Cardiac fibroblast (primary cell): ENCODE measurements at regions not wholly inside any gene's neighbourhood (a gene's known extent, or its start where the extent isn't known, plus 50 kb on each side); places are given as distances from the start of the nearest gene placed in this dataset.
A peak's percentile ranks its signal among the peaks of the same experiment; 100 is the strongest.

ENCODE experiments used
- DNase-seq, 2 donors: peaks; one replicate each; pipeline versions ENCODE4 v3.0.0 to v3.0.0-alpha.2; 2010; ENCODE audit warnings: low read depth in 2 of 2
- H3K4me3 ChIP-seq, 2 donors: replicated peaks in 1 of 2; 1 replicate in 1 of 2; 2 replicates in 1 of 2; pipeline ENCODE4 v1.5.1; 2011; ENCODE audit warnings: low read depth in 2 of 2, low read length in 2 of 2, mild to moderate bottlenecking in 2 of 2, moderate library complexity in 1 of 2
- CTCF ChIP-seq: IDR thresholded peaks from one replicate; pipeline ENCODE4 v1.5.1; 2011; ENCODE audit warnings: low read depth, mild to moderate bottlenecking, low read length, inconsistent platforms

DNA sequence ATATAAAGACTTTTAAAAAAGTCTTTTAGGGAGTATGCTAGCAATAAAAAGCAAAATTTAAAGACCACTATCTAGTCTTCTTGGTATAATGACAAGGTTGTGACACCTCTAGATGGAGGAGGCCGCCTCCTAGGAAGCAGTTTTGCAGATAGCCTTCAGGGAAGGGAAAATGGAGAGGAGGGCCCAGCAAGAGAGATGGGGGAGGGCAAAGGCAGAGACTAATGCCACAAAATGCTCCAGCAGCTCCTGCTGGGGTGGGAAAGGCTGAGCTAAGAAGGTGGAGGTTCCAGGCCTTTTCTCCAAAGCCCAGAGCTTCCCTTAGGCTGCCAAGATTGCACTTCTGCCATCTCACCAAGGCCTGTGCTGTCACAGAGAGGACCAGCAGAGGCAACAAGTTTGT is 153.9 kb upstream of the THSD7B start:
- DNase-seq, result no peak
- H3K4me3 ChIP-seq, result no peak overlapping the region
- no peak for TF ChIP-seq CTCF

- TF ChIP-seq CTCF, result no peak
- peak in 1 of 2 donors; percentile 17 for DNase-seq
- H3K4me3 ChIP-seq, result no peak overlapping the region
Observed at GRCh38 chr2:136582628-136583205, 182.6 kb upstream of the THSD7B start.

DNA sequence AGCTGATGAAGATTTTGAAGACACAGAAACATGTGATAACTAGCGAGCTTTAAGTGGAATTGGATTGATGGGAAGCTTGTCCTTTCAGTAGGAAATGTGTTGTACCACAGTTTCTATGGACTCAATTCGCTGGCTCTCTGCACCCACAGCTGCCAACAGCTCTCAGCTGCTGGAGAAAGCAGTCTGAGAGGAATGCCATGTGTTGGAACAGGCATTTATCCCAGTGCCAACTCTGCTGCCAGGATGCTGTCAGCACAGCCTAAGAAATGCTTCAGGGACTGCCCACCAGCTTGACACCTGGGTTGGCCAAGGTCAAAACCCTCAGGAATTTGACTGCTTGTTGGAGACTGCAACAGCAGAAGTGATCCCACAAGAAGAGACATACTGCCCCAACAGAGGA is 193.0 kb upstream of the THSD7B start:
- TF ChIP-seq CTCF, result no peak
- H3K4me3 ChIP-seq, result no peak overlapping the region
- no peak for DNase-seq

DNA sequence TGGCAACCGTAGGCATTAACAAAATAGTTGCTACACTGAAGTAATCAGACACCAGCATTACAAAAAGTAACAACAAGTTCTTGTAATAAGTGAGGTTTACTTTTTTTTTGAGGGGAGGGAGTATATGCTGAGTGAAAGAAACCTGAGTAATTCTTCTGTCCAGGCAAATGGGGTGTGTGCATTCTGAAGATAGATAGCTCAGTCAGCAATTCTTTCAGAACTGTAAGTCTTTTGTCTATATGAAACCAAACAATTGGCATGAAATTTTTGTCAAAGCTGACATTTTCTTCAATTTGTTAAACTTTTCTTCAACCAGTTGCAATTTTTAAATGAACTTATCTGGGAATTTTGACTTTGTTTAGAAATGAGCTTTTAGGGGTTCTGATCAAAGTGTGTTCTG is 208.1 kb upstream of the THSD7B start:
- no peak overlapping the region for H3K4me3 ChIP-seq
- TF ChIP-seq CTCF, result no peak
- DNase-seq, result no peak

DNA sequence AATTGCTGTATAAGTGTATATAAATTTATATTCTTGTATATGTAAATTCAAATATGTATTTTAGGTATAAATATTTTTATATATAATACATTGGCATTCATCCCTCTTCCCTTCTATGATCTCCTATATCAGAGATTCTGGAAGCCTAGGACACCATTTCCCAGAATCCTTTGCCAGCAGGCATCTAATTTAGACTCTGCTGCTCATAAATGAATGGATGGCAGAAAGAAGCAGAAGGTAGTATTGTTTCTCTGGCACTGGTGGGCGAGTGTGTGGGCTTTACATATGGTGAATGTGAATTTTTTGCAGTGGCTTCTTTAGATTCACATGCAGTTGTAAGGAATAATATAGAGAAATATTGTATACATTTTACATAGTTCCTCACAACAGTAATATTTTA is 215.2 kb upstream of the THSD7B start:
- TF ChIP-seq CTCF, result no peak
- DNase-seq, result no peak
- H3K4me3 ChIP-seq, result no peak overlapping the region

- no peak for DNase-seq
- no peak overlapping the region for H3K4me3 ChIP-seq
- TF ChIP-seq CTCF, result no peak
Observed at GRCh38 chr2:136539355-136539754, 226.0 kb upstream of the THSD7B start.

- no peak overlapping the region for H3K4me3 ChIP-seq
- no peak for TF ChIP-seq CTCF
- DNase-seq, result no peak
Observed at GRCh38 chr2:136538489-136538888, 226.9 kb upstream of the THSD7B start.
